ENCODE measurements at regions not wholly inside any gene's neighbourhood (a gene's known extent, or its start where the extent isn't known, plus 50 kb on each side); places are given as distances from the start of the nearest gene placed in this dataset.
"Not testable (repeated sequence)": the region's sequence is repeated elsewhere in the genome, so short reads cannot be mapped to it uniquely, and the experiment has no call there.

DNA sequence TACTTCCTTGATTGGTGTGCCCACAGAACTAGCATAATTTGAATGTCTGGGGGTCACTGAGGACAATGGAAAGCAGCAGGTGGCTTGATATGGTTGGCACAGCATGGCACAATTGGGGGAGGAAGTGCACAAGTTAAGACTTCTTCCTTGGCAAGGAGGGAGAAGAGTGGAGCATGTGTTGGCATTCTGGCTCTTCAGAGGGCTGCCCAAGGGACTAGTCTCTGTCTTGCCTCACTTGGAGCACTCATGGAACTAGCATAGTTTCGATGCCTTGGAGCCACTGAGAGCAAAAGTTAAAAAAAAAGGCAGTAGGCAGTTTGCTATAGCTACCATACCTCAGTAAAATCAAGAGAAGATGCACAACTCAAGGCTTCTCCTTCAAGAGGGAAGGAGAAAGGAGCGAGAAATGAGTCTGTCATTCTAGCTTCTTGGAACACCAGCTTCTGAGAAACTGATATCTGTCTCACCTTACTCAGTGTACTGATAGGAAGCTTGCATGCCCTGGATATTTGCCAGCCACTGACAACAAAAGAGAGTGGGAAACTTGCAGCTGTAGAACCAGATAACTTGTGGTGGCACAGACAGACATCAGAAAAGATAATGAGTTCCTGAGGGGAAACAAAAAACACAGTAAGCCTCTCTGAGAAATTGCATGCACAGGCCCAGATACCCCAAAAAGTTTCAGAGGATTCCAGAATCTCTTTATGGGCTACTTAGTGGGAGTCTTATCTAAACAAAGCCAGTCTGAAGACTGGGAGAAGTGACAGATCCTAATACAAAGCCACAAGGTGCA lies 207.5 kb upstream of the SAMSN1 start:
- DNase-seq: no peak

DNA sequence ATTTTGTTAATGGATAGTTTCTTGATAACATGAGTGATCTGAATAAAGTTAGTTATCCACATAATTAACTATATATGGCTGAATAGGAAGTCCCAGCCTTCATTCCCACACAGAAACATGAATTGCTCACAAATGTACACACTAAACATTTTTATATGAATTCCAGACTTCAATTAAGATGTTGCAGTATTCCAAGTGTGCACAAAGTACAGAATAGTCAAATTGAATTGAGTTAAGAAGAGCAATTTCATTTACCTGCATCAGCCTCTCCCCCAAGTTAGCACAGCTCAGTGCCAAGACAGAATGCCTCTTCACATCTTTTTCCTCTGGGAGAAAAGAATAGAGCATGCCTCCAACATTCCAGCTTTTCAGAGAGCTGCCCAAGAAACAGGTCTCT lies 207.0 kb upstream of the SAMSN1 start:
- DNase-seq: no peak

GRCh38 chr21:14752345-14752909 lies 206.3 kb upstream of the SAMSN1 start:
- DNase-seq: no peak

GRCh38 chr21:14751602-14752344 lies 205.7 kb upstream of the SAMSN1 start:
- DNase-seq: no peak

DNA sequence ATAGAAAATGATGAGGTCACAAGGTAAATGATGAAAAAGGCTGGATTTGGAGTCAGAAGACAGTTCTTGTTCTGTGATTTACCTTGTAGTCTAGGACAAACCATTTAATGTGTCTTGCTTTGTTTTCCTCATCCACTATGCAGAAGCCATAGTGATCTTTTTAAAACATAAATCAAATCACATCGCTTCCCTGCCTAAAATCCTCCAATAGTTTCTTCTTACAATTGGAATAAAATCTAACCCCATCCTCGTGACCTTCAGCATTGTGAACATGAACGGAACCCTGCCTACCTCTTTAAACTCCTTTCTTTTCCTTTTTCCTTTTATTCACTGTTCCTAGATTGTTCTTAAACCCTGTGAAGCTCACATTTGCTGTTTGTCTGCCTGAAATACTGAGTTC lies 204.9 kb upstream of the SAMSN1 start:
- DNase-seq: no peak

- no peak for DNase-seq
Measured at GRCh38 chr21:14750041-14750440, 203.9 kb upstream of the SAMSN1 start.

- DNase-seq: no peak
Measured at GRCh38 chr21:14748662-14749061, 202.5 kb upstream of the SAMSN1 start.

GRCh38 chr21:14744368-14744767 lies 198.3 kb upstream of the SAMSN1 start:
- DNase-seq: no peak

DNA sequence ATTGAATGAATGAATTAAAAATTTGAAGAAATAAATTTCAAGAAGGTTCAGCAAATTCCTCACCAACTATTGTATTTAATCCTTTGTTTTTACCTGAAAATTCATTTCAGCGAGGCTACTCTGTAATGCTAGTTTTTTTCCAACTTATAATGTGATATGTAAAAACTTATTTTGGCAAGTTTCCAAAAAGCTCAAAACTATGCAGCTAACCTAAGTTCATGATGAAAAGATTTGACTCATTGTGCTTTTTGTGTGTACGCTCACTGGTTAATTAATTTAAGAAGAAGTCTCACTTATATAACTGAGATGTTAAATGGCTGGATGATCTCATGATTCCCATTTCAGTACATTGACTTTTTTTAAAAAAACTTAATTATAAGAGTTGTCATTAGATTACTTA lies 196.0 kb upstream of the SAMSN1 start:
- DNase-seq: no peak

- no peak for DNase-seq
Measured at GRCh38 chr21:14741256-14741655, 195.1 kb upstream of the SAMSN1 start.

DNA sequence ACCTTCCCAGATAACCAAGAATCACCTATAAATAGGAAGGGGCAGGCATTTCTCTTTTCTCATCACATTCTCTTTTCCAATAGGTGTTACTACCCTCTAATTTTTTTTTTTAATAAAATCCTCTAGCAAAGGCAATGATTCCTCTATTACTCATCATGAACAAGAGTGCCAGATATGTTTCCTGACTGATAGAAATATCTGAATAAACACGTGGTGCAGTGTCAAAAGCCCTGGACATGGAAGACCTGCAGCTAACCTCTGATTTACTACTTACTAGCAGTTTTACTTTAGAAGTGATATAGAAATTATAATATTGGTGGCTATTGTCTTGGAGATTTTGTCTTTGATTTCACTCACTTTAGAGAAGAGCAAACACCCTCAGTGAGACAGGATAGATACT lies 194.6 kb upstream of the SAMSN1 start:
- no peak for DNase-seq

GRCh38 chr21:14740116-14740515 lies 194.0 kb upstream of the SAMSN1 start:
- no peak for DNase-seq

- DNase-seq: no peak
Measured at GRCh38 chr21:14739590-14739989, 193.5 kb upstream of the SAMSN1 start.

DNA sequence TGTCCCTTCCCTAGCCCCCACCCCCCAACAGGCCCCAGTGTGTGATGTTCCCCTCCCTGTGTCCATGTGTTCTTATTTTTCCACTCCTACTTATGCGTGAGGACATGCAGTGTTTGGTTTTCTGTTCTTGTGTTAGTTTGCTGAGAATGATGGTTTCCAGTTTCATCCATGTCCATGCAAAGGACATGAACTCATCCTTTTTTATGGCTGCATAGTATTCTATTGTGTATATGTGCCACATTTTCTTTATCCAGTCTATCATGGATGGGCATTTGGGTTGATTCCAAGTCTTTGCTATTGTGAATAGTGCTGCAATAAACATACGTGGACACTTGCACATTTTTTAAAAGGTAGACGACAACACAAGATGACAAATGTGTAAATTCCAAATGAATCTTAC lies 192.5 kb upstream of the SAMSN1 start:
- not testable (repeated sequence) for DNase-seq

- DNase-seq: peak; percentile 33 to 42
Measured at GRCh38 chr21:14737922-14738321, 191.8 kb upstream of the SAMSN1 start.

DNA sequence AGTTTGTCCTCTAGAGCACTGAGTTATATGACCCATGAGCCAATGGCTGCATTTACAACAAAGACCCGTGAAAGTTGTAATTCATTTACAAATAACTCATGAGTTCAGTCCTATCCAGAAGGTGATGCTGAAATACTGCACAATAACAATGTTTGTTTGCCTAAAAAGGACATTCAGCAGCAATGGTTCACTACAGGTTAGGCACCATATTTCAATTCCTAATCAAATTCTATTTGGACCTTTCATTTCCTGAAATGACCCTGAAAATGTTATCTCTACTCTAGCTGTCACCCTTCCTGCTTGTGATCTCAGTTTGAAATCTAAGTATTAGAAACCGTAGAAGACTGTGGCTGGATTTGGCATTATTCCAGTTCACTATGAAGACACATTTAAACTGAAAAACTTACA lies 191.2 kb upstream of the SAMSN1 start:
- DNase-seq: no peak

- no peak for DNase-seq
Measured at GRCh38 chr21:14736672-14737071, 190.6 kb upstream of the SAMSN1 start.

GRCh38 chr21:14736162-14736561 lies 190.0 kb upstream of the SAMSN1 start:
- DNase-seq: no peak

- DNase-seq: no peak
Measured at GRCh38 chr21:14734833-14735232, 188.7 kb upstream of the SAMSN1 start.

- DNase-seq: no peak
Measured at GRCh38 chr21:14734191-14734590, 188.1 kb upstream of the SAMSN1 start.

DNA sequence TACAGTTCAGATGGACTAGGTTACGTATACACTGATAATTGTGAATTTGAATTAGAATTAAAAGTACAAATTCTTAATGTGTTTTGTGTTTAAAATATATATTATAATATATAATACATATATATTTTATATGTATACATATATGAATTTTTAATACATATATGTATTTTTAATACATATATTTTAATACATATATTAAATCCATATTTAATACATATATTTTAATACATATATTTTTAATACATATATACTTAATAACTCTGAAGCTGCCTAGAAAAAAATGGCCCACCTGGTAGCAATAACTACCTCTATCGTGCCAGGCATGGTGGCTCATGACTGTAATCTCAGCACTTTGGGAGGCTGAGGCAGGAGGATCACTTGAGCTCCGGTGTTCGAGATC lies 179.1 kb upstream of the SAMSN1 start:
- no peak for DNase-seq

DNA sequence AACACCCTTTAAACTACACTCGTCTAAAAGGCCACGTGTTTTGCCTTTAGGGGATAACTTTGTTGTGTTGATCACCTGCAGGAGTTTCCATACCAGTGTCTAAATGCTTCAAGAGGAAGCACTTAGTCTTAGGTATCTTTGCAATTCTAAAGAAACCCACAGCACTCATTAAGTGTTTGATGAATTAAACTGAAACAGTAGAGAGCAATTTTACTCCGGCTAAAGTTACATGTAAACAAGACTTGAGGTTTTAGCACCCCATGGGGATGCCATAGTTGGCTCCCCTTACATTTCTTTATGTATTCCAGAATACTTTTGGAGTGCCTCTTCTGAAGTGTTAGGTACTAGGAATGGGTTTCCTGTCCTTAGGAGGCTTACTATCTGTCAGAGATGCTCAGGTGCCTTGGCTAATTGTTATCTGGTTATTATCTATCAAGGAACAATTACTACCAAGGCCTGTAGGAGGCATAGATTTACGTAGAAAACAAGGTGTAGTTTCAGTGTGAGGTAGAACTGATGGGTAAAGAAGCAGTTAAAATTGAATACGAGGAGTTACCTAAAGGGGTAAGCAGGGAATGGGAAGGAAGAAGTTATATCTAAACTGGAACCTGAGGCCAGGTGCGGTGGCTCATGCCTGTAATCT lies 176.8 kb upstream of the SAMSN1 start:
- DNase-seq: no peak

- no peak for DNase-seq
Measured at GRCh38 chr21:14720237-14720636, 174.1 kb upstream of the SAMSN1 start.

- no peak for DNase-seq
Measured at GRCh38 chr21:14718951-14719350, 172.8 kb upstream of the SAMSN1 start.

Measured in NCI-H2081 (cell line).